Transverse colon (tissue), 4 donors: ENCODE measurements at regions not wholly inside any gene's neighbourhood (a gene's known extent, or its start where the extent isn't known, plus 50 kb on each side); places are given as distances from the start of the nearest gene placed in this dataset.

Source experiments
- DNase-seq: peaks from one replicate; pipeline ENCODE4 v3.0.0-alpha.2; 2019
- H3K27ac ChIP-seq, 4 donors: fragments of 200-600 bp; sonication (generic); 2 replicates each; pipeline ENCODE4 v1.5.1; 2016 to 2018; ENCODE audit warnings: inconsistent platforms in 4 of 4
- H3K27me3 ChIP-seq: fragments of 200-600 bp; sonication (generic); 2 replicates; pipeline ENCODE4 v1.5.1; 2017; ENCODE audit warnings: inconsistent platforms
- H3K36me3 ChIP-seq, 4 donors: fragments of 200-600 bp; sonication (generic); 2 replicates each; pipeline ENCODE4 v1.5.1; 2017 to 2019; ENCODE audit warnings: inconsistent platforms in 4 of 4
- H3K4me1 ChIP-seq, 4 donors: fragments of 200-600 bp; sonication (generic); 2 replicates each; pipeline ENCODE4 v1.5.1; 2017 to 2020; ENCODE audit warnings: inconsistent platforms in 4 of 4
- H3K4me3 ChIP-seq, 4 donors: fragments of 200-600 bp; sonication (generic); 1 replicate in 1 of 4; 2 replicates in 3 of 4; pipeline versions ENCODE4 v1.5.1 to v1.6.1; 2017 to 2019; ENCODE audit warnings: inconsistent platforms in 4 of 4
- H3K9me3 ChIP-seq, 2 donors: fragments of 200-600 bp; sonication (generic); 2 replicates each; pipeline ENCODE4 v1.5.1; 2017 to 2019; ENCODE audit warnings: inconsistent platforms in 2 of 2
- CTCF ChIP-seq, 5 experiments: fragments of 200-600 bp in 3 of 5; fragments of 450-650 bp in 2 of 5; sonication (generic) in 3 of 5; IDR thresholded peaks; 1 replicate in 2 of 5; 2 replicates in 3 of 5; pipeline ENCODE4 v1.5.1; 2016 to 2017; ENCODE audit warnings: antibody characterized with exemption in 5 of 5, inconsistent platforms in 3 of 5, mild to moderate bottlenecking in 2 of 5, moderate library complexity in 1 of 5
- EP300 ChIP-seq: sonication (generic); formaldehyde crosslinking; IDR thresholded peaks from one replicate; pipeline ENCODE4 v1.6.1; 2017; ENCODE audit warnings: antibody characterized with exemption, low read depth
- POLR2A ChIP-seq: fragments of 450-650 bp; IDR thresholded peaks from one replicate; pipeline ENCODE4 v1.6.1; 2016; ENCODE audit warnings: antibody characterized with exemption, mild to moderate bottlenecking, moderate library complexity
- POLR2AphosphoS5 ChIP-seq, 3 donors: sonication (generic); formaldehyde crosslinking; IDR thresholded peaks; one replicate each; pipeline ENCODE4 v1.6.1; 2016; ENCODE audit warnings: antibody characterized with exemption in 3 of 3
- WGBS, 2 donors: methylation state at CpG; one replicate each; pipeline ENCODE4 v1.1.5; 2018; ENCODE audit warnings: low coverage in 1 of 2; 5-methylcytosine and 5-hydroxymethylcytosine counted together
- in situ Hi-C, 4 donors: fragments of 200-750 bp; cut with MboI; loops; one replicate each; pipeline versions ENCODE4 v1.15.0 to v1.15.1; 2017; ENCODE audit warnings: low sequenced_read_pairs in 3 of 4, low pct_ligation_motif_present in 1 of 4, low pct_unique_long_range_greater_than_20kb in 1 of 4
- intact Hi-C: fragments of 100-400 bp; cut with DNase I; formaldehyde crosslinking; loops from one replicate; pipeline ENCODE4 v1.15.1; 2023; ENCODE audit warnings: low total_unique reads

GRCh38 chr6:25085756-25086155, 150.0 kb upstream of the RIPOR2 start:
- H3K36me3 ChIP-seq: peaks cover 0 to 3% (median 0%) of the 10 kb centered on the region in 4 donors
- no peak overlapping the region for H3K4me3 ChIP-seq
- 10 to 21% methylated on average over 1 of the region's 1 CpG for whole genome bisulfite sequencing, 2 donors
- in situ Hi-C loops (no loop called here), intact Hi-C loops (no loop called here)
- DNase-seq: no peak
- no peak overlapping the region for H3K27ac ChIP-seq
- H3K9me3 ChIP-seq: no peaks in the 10 kb centered on the region
- H3K27me3 ChIP-seq: no peaks in the 10 kb centered on the region
- no peak for TF ChIP-seq POLR2A
- no peak for TF ChIP-seq CTCF (IDR thresholded peaks at IDR 0.05)
- no peak for TF ChIP-seq EP300
- TF ChIP-seq POLR2AphosphoS5 (IDR thresholded peaks at IDR 0.05): no peak
- H3K4me1 ChIP-seq: peaks cover 0 to 4% (median 0%) of the 10 kb centered on the region in 4 donors

- Histone ChIP-seq H3K9me3 (no peaks in the 10 kb centered on the region), H3K4me1 (peaks cover 0 to 4% (median 0%) of the 10 kb centered on the region in 4 donors), H3K27me3 (no peaks in the 10 kb centered on the region), H3K27ac (no peak overlapping the region), H3K36me3 (peaks cover 0 to 5% (median 0%) of the 10 kb centered on the region in 4 donors), H3K4me3 (no peak overlapping the region)
- in situ Hi-C loops: no loop called here
- DNase-seq: no peak
- no peak for TF ChIP-seq POLR2A
- no peak for TF ChIP-seq POLR2AphosphoS5 (IDR thresholded peaks at IDR 0.05)
- 87 to 100% methylated on average over 1 to 9 of the region's 9 CpGs for WGBS, 2 donors
- intact Hi-C loops: no loop called here
Measured at GRCh38 chr6:25086500-25087091, 150.8 kb upstream of the RIPOR2 start.

- TF ChIP-seq POLR2A: no peak
- H3K4me1 ChIP-seq: peaks cover 0 to 4% (median 0%) of the 10 kb centered on the region in 4 donors
- DNase-seq: no peak
- WGBS, 2 donors: 73 to 79% methylated on average over 3 to 5 of the region's 5 CpGs
- peaks cover 0 to 5% (median 0%) of the 10 kb centered on the region in 4 donors for H3K36me3 ChIP-seq
- intact Hi-C loops: no loop called here
- no peaks in the 10 kb centered on the region for H3K9me3 ChIP-seq
- in situ Hi-C loops: no loop called here
- no peak overlapping the region for H3K27ac ChIP-seq
- no peaks in the 10 kb centered on the region for H3K27me3 ChIP-seq
- no peak overlapping the region for H3K4me3 ChIP-seq
Measured at GRCh38 chr6:25088513-25088912, 152.8 kb upstream of the RIPOR2 start.

- peaks cover 0 to 5% (median 0%) of the 10 kb centered on the region in 4 donors for H3K36me3 ChIP-seq
- 58 to 72% methylated on average over 2 of the region's 2 CpGs for WGBS, 2 donors
- intact Hi-C loops: no loop called here
- no peaks in the 10 kb centered on the region for H3K27me3 ChIP-seq
- in situ Hi-C loops: no loop called here
- DNase-seq: no peak
- no peak for TF ChIP-seq POLR2A
- TF ChIP-seq EP300: no peak
- TF ChIP-seq POLR2AphosphoS5 (IDR thresholded peaks at IDR 0.05): no peak
- TF ChIP-seq CTCF (IDR thresholded peaks at IDR 0.05): no peak
- no peaks in the 10 kb centered on the region for H3K4me1 ChIP-seq
- no peak overlapping the region for H3K27ac ChIP-seq
- H3K4me3 ChIP-seq: no peak overlapping the region
- no peaks in the 10 kb centered on the region for H3K9me3 ChIP-seq
Measured at GRCh38 chr6:25089442-25089841, 153.7 kb upstream of the RIPOR2 start.

- no peak for DNase-seq
- 89 to 90% methylated on average over 4 of the region's 4 CpGs for WGBS, 2 donors
- Histone ChIP-seq H3K4me1 (peaks cover 0 to 6% (median under 1%) of the 10 kb centered on the region in 4 donors), H3K9me3 (no peaks in the 10 kb centered on the region), H3K27me3 (no peaks in the 10 kb centered on the region), H3K36me3 (peaks cover 0 to 17% (median 0%) of the 10 kb centered on the region in 4 donors), H3K27ac (no peak overlapping the region), H3K4me3 (no peak overlapping the region)
- TF ChIP-seq CTCF (IDR thresholded peaks at IDR 0.05) (no peak), POLR2A (no peak), EP300 (no peak), POLR2AphosphoS5 (IDR thresholded peaks at IDR 0.05) (no peak)
- in situ Hi-C loops: no loop called here
- intact Hi-C loops: no loop called here
Measured at GRCh38 chr6:25094726-25095125, 159.0 kb upstream of the RIPOR2 start.
